CD14-positive monocyte (primary cell): ENCODE measurements at regions not wholly inside any gene's neighbourhood (a gene's known extent, or its start where the extent isn't known, plus 50 kb on each side); places are given as distances from the start of the nearest gene placed in this dataset.

Experiments
- DNase-seq, 3 donors: peaks; one replicate each; pipeline ENCODE4 v3.0.0-alpha.2; 2011 to 2022
- H2AFZ ChIP-seq: 2 replicates; pipeline ENCODE4 v1.6.0; 2012; ENCODE audit warnings: mild to moderate bottlenecking, low read depth, low read length, inconsistent platforms; ENCODE audit not compliant: insufficient read depth, poor library complexity, severe bottlenecking
- H3K27ac ChIP-seq, 2 donors: 1 replicate in 1 of 2; 2 replicates in 1 of 2; pipeline ENCODE4 v1.5.1; 2012 to 2013; ENCODE audit warnings: low read length in 2 of 2, control low read depth in 1 of 2, inconsistent platforms in 1 of 2, low read depth in 1 of 2, mild to moderate bottlenecking in 1 of 2
- H3K27me3 ChIP-seq, 2 donors: one replicate each; pipeline versions ENCODE4 v1.6.0 to v1.6.1; 2011 to 2013; ENCODE audit warnings: low read length in 2 of 2; ENCODE audit not compliant: control insufficient read depth in 2 of 2, insufficient read depth in 2 of 2
- H3K36me3 ChIP-seq, 2 donors: replicated peaks in 1 of 2; 1 replicate in 1 of 2; 2 replicates in 1 of 2; pipeline versions ENCODE4 v1.5.1 to v1.6.1; 2012 to 2013; ENCODE audit warnings: low read length in 2 of 2, control low read depth in 1 of 2, inconsistent platforms in 1 of 2, mild to moderate bottlenecking in 1 of 2; ENCODE audit not compliant: insufficient read depth in 2 of 2, control insufficient read depth in 1 of 2
- H3K4me1 ChIP-seq, 2 donors: 1 replicate in 1 of 2; 2 replicates in 1 of 2; pipeline versions ENCODE4 v1.5.1 to v1.6.1; 2012 to 2013; ENCODE audit warnings: low read length in 2 of 2, control low read depth in 1 of 2, inconsistent platforms in 1 of 2, mild to moderate bottlenecking in 1 of 2, moderate library complexity in 1 of 2; ENCODE audit not compliant: insufficient read depth in 2 of 2, control insufficient read depth in 1 of 2
- H3K4me2 ChIP-seq: replicated peaks from 2 replicates; pipeline ENCODE3; 2012; ENCODE audit warnings: low read length, moderate library complexity, mild to moderate bottlenecking; ENCODE audit not compliant: poor library complexity, severe bottlenecking; ENCODE audit errors: extremely low read depth
- H3K4me3 ChIP-seq, 3 experiments: fragments of 200-600 bp in 1 of 3; sonication (generic) in 1 of 3; replicated peaks in 1 of 3; 1 replicate in 2 of 3; 2 replicates in 1 of 3; pipeline ENCODE4 v1.5.1; 2011 to 2013; ENCODE audit warnings: low read length in 3 of 3, mild to moderate bottlenecking in 3 of 3, control low read depth in 2 of 3, low read depth in 2 of 3, inconsistent platforms in 1 of 3, moderate library complexity in 1 of 3
- H3K79me2 ChIP-seq: 2 replicates; pipeline ENCODE4 v1.6.0; 2012; ENCODE audit warnings: mild to moderate bottlenecking, control low read depth, inconsistent platforms, low read length, moderate library complexity; ENCODE audit not compliant: insufficient read depth
- H3K9ac ChIP-seq: 2 replicates; pipeline ENCODE4 v1.6.0; 2017; ENCODE audit warnings: low read length, mild to moderate bottlenecking; ENCODE audit not compliant: insufficient read depth, poor library complexity, severe bottlenecking
- H3K9me3 ChIP-seq, 2 donors: replicated peaks in 1 of 2; 1 replicate in 1 of 2; 2 replicates in 1 of 2; pipeline versions ENCODE4 v1.5.1 to v1.6.1; 2012 to 2013; ENCODE audit warnings: low read length in 2 of 2, control low read depth in 1 of 2; ENCODE audit not compliant: control insufficient read depth in 1 of 2, insufficient read depth in 1 of 2
- H4K20me1 ChIP-seq: 2 replicates; pipeline ENCODE4 v1.6.0; 2012; ENCODE audit warnings: mild to moderate bottlenecking, low read length, control low read depth, moderate library complexity; ENCODE audit not compliant: insufficient read depth
- H3K27ac Mint-ChIP-seq, 7 donors: one replicate each; pipeline ENCODE4 v1.8.0; 2020; ENCODE audit warnings: mild to moderate bottlenecking in 7 of 7, mixed read lengths in 7 of 7, moderate library complexity in 6 of 7, inconsistent platforms in 2 of 7
- H3K27me3 Mint-ChIP-seq, 3 donors: one replicate each; pipeline ENCODE4 v1.8.0; 2021 to 2022; ENCODE audit warnings: low read depth in 3 of 3, mild to moderate bottlenecking in 3 of 3, mixed read lengths in 3 of 3, moderate library complexity in 3 of 3, inconsistent platforms in 1 of 3
- H3K36me3 Mint-ChIP-seq, 2 donors: one replicate each; pipeline ENCODE4 v1.8.0; 2020; ENCODE audit warnings: mixed read lengths in 2 of 2, inconsistent platforms in 1 of 2, mild to moderate bottlenecking in 1 of 2
- H3K4me1 Mint-ChIP-seq: one replicate; pipeline ENCODE4 v1.8.0; 2020; ENCODE audit warnings: mild to moderate bottlenecking, mixed read lengths
- H3K4me3 Mint-ChIP-seq, 2 donors: one replicate each; pipeline ENCODE4 v1.8.0; 2020; ENCODE audit warnings: mild to moderate bottlenecking in 2 of 2, mixed read lengths in 2 of 2, moderate library complexity in 1 of 2
- H3K9me3 Mint-ChIP-seq, 7 donors: one replicate each; pipeline ENCODE4 v1.8.0; 2020 to 2022; ENCODE audit warnings: mixed read lengths in 7 of 7, mild to moderate bottlenecking in 6 of 7, moderate library complexity in 6 of 7, inconsistent platforms in 2 of 7
- CTCF ChIP-seq: fragments of 200-600 bp; IDR thresholded peaks from one replicate; pipeline ENCODE4 v1.8.0; 2022; ENCODE audit warnings: antibody characterized with exemption, mild to moderate bottlenecking
- WGBS: methylation state at CpG from one replicate; pipeline ENCODE4 v1.1.5; 2013; ENCODE audit warnings: missing lambda C conversion rate; ENCODE audit not compliant: insufficient coverage; 5-methylcytosine and 5-hydroxymethylcytosine counted together
- intact Hi-C, 2 donors: fragments of 100-400 bp; cut with micrococcal nuclease; formaldehyde crosslinking; loops; one replicate each; pipeline versions ENCODE4 v1.15.0 to v1.15.1; 2023

DNA sequence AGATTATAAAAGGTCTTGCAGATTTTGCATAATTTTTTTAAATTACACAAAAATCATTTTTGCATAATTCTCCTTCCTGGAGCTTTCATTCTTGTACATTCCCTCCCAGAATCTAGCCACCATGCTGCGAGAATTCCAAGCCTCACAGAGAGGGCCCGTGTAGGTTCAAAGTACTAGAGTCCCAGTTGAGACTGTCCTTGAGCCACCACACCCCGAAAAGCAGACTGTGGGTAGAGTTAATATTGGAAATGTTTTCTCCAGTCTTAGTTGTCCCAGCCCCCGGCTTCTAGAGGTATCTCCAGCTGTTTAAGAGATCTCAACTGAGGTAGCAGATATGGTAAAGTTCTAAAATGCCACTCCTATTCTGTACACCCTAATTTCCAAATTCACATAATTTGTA is 407.3 kb upstream of the ANO3 start:
- TF ChIP-seq CTCF, result no peak
- DNase-seq, result no peak
- intact Hi-C loops, result no loop called here
- Histone ChIP-seq H3K4me2 (no peak overlapping the region), H3K4me3 (no peak overlapping the region), H3K27ac (no peak overlapping the region), H3K36me3 (no peaks in the 10 kb centered on the region), H3K4me1 (no peaks in the 10 kb centered on the region), H3K27me3 (no peaks in the 10 kb centered on the region), H3K79me2 (no peaks in the 10 kb centered on the region), H4K20me1 (no peaks in the 10 kb centered on the region), H3K9me3 (peaks cover 5 to 12% of the 10 kb centered on the region in 2 donors), H2AFZ (no peak overlapping the region), H3K9ac (no peak overlapping the region)
- H3K27ac Mint-ChIP-seq, result no peak overlapping the region
- H3K4me3 Mint-ChIP-seq, result no peak overlapping the region
- H3K9me3 Mint-ChIP-seq, result peaks cover 0 to 10% (median 3%) of the 10 kb centered on the region in 7 donors
- H3K27me3 Mint-ChIP-seq, result no peaks in the 10 kb centered on the region
- H3K36me3 Mint-ChIP-seq, result no peaks in the 10 kb centered on the region
- WGBS, result no CpG with 5 or more reads among the region's 4 CpGs
- no peaks in the 10 kb centered on the region for H3K4me1 Mint-ChIP-seq

DNA sequence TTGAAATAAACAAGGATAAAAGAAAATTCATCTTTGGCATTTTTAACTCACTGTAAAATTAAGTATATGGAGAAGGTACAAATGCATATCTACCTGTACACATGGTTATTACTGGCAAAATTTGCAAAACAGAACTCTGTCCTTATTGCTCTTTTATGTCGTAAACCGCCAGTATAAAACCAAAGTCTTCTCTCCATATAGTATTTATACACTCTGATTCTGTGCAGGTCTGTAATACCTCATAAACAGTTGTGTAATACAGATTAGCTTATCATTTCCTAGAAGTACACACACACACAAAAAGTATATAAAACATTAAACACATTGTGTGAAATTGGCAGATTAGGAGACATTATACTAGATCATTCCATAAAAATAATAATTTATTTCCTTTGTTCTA is 406.6 kb upstream of the ANO3 start:
- Mint-ChIP-seq H3K4me3 (no peak overlapping the region), H3K27me3 (no peaks in the 10 kb centered on the region), H3K9me3 (peaks cover 0 to 10% (median 3%) of the 10 kb centered on the region in 7 donors), H3K4me1 (no peaks in the 10 kb centered on the region), H3K27ac (no peak overlapping the region), H3K36me3 (no peaks in the 10 kb centered on the region)
- Histone ChIP-seq H4K20me1 (no peaks in the 10 kb centered on the region), H3K4me1 (no peaks in the 10 kb centered on the region), H3K27ac (no peak overlapping the region), H3K27me3 (no peaks in the 10 kb centered on the region), H3K79me2 (no peaks in the 10 kb centered on the region), H3K9ac (no peak overlapping the region), H3K36me3 (no peaks in the 10 kb centered on the region), H3K4me3 (no peak overlapping the region), H3K4me2 (no peak overlapping the region), H2AFZ (no peak overlapping the region), H3K9me3 (peaks cover 5 to 12% of the 10 kb centered on the region in 2 donors)
- intact Hi-C loops, result no loop called here
- no peak for DNase-seq
- no CpG with 5 or more reads among the region's 2 CpGs for WGBS
- TF ChIP-seq CTCF, result no peak
